Gastrocnemius medialis (tissue), 4 donors: ENCODE measurements at regions not wholly inside any gene's neighbourhood (a gene's known extent, or its start where the extent isn't known, plus 50 kb on each side); places are given as distances from the start of the nearest gene placed in this dataset.

Experiments
- ATAC-seq, 2 donors: fragments of 150-250 bp; one replicate each; pipeline ENCODE4 v1.9.1; 2016
- DNase-seq, 2 donors: peaks; one replicate each; pipeline ENCODE4 v3.0.0-alpha.2; 2019
- H3K27ac ChIP-seq, 4 donors: fragments of 200-600 bp; sonication (generic); 1 replicate in 1 of 4; 2 replicates in 3 of 4; pipeline ENCODE4 v1.5.1; 2016 to 2018; ENCODE audit warnings: mild to moderate bottlenecking in 2 of 4, moderate library complexity in 1 of 4
- H3K27me3 ChIP-seq, 3 donors: fragments of 200-600 bp; sonication (generic) in 2 of 3; 1 replicate in 1 of 3; 2 replicates in 2 of 3; pipeline versions ENCODE4 v1.5.1 to v1.6.0; 2016 to 2019; ENCODE audit warnings: mild to moderate bottlenecking in 1 of 3, moderate library complexity in 1 of 3
- H3K36me3 ChIP-seq, 2 donors: fragments of 200-600 bp; sonication (generic) in 1 of 2; one replicate each; pipeline ENCODE4 v1.5.1; 2017 to 2018
- H3K4me1 ChIP-seq, 2 donors: fragments of 200-600 bp; sonication (generic) in 1 of 2; one replicate each; pipeline ENCODE4 v1.5.1; 2016 to 2017; ENCODE audit warnings: mild to moderate bottlenecking in 2 of 2
- H3K4me3 ChIP-seq, 4 donors: fragments of 200-600 bp; sonication (generic) in 3 of 4; 1 replicate in 1 of 4; 2 replicates in 3 of 4; pipeline ENCODE4 v1.5.1; 2016 to 2019; ENCODE audit warnings: mild to moderate bottlenecking in 2 of 4
- H3K9me3 ChIP-seq, 3 donors: fragments of 200-600 bp; sonication (generic) in 2 of 3; 1 replicate in 1 of 3; 2 replicates in 2 of 3; pipeline ENCODE4 v1.5.1; 2016 to 2019
- POLR2A ChIP-seq, 2 donors: fragments of 450-650 bp; IDR thresholded peaks; one replicate each; pipeline ENCODE4 v1.6.1; 2017; ENCODE audit warnings: antibody characterized with exemption in 2 of 2, mild to moderate bottlenecking in 2 of 2, moderate library complexity in 2 of 2
- in situ Hi-C, 4 donors: fragments of 200-750 bp; cut with MboI; loops; one replicate each; pipeline versions ENCODE4 v1.15.0 to v1.8.0; 2017; ENCODE audit warnings: low sequenced_read_pairs in 4 of 4
- intact Hi-C: fragments of 100-400 bp; cut with DNase I; formaldehyde crosslinking; loops from one replicate; pipeline ENCODE4 v1.15.1; 2023; ENCODE audit warnings: low total_unique reads
- TF ChIP-seq, protein P1 (sequence below), 5 experiments: fragments of 450-650 bp in 3 of 5; fragments of 200-600 bp in 2 of 5; sonication (generic) in 2 of 5; IDR thresholded peaks in 4 of 5; conservative IDR thresholded peaks in 1 of 5; 1 replicate in 4 of 5; 2 replicates in 1 of 5; pipeline ENCODE4 v1.5.1; 2016 to 2019; ENCODE audit warnings: antibody characterized with exemption in 5 of 5, mild to moderate bottlenecking in 3 of 5, moderate library complexity in 3 of 5

DNA sequence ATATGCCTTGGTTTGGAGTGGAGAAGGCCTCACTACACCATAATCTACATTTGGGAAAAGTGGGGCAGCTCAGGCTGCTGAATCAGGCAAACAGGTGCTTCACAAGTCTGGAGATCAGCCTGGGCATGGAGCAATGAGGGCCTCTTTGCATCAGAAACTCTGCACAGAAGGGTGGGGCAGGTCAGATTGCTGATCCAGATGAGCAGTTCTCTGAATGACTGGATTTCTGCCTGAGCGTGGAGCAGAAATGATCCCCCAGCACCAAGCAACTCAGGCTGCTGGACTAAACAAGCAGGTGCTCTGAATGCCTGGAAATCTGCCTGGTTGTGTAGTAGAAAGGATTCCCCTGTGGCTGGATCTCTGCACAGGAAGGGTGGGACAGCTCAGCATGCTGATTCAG is 605.3 kb upstream of the ZNF804A start:
- no peak overlapping the region for H3K4me3 ChIP-seq
- in situ Hi-C loops, result no loop called here
- ATAC-seq, result no peak
- H3K27me3 ChIP-seq, result no peaks in the 10 kb centered on the region
- H3K36me3 ChIP-seq, result no peaks in the 10 kb centered on the region
- H3K4me1 ChIP-seq, result peaks cover 5% of the 10 kb centered on the region in 2 donors
- H3K9me3 ChIP-seq, result no peaks in the 10 kb centered on the region
- TF ChIP-seq, protein P1, sequence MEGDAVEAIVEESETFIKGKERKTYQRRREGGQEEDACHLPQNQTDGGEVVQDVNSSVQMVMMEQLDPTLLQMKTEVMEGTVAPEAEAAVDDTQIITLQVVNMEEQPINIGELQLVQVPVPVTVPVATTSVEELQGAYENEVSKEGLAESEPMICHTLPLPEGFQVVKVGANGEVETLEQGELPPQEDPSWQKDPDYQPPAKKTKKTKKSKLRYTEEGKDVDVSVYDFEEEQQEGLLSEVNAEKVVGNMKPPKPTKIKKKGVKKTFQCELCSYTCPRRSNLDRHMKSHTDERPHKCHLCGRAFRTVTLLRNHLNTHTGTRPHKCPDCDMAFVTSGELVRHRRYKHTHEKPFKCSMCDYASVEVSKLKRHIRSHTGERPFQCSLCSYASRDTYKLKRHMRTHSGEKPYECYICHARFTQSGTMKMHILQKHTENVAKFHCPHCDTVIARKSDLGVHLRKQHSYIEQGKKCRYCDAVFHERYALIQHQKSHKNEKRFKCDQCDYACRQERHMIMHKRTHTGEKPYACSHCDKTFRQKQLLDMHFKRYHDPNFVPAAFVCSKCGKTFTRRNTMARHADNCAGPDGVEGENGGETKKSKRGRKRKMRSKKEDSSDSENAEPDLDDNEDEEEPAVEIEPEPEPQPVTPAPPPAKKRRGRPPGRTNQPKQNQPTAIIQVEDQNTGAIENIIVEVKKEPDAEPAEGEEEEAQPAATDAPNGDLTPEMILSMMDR (IDR thresholded peaks at IDR 0.05 in 4 of 5, conservative IDR thresholded peaks at IDR 0.05 in 1 of 5), result no peak
- no peak for TF ChIP-seq POLR2A (IDR thresholded peaks at IDR 0.05)
- no peak for DNase-seq
- intact Hi-C loops, result no loop called here
- H3K27ac ChIP-seq, result no peak overlapping the region

DNA sequence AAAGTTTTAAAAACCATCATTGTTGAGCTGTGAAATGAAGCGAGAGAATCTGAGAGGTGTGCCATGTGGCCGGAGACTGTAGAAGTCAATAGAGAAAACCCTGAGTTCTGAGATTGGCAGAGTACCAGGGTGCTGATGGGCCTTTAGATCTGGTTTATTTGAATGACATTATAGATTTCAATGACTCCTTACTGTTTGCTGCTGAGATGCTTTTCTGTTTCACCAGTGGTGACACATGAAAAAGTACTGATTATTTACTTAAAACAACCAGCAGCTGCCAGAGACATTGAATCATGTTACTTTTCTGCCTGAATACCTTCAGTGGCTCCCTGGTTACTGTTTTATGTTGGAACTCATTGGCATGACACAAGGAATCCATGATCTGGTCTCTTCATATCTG is 602.7 kb upstream of the ZNF804A start:
- Histone ChIP-seq H3K27me3 (no peaks in the 10 kb centered on the region), H3K9me3 (no peaks in the 10 kb centered on the region), H3K27ac (no peak overlapping the region), H3K4me3 (no peak overlapping the region), H3K36me3 (no peaks in the 10 kb centered on the region), H3K4me1 (peaks cover 5% of the 10 kb centered on the region in 2 donors)
- no peak for DNase-seq
- intact Hi-C loops, result no loop called here
- no peak for TF ChIP-seq POLR2A (IDR thresholded peaks at IDR 0.05)
- TF ChIP-seq, protein P1 (IDR thresholded peaks at IDR 0.05 in 4 of 5, conservative IDR thresholded peaks at IDR 0.05 in 1 of 5), result no peak
- in situ Hi-C loops, result no loop called here
- ATAC-seq, result no peak

DNA sequence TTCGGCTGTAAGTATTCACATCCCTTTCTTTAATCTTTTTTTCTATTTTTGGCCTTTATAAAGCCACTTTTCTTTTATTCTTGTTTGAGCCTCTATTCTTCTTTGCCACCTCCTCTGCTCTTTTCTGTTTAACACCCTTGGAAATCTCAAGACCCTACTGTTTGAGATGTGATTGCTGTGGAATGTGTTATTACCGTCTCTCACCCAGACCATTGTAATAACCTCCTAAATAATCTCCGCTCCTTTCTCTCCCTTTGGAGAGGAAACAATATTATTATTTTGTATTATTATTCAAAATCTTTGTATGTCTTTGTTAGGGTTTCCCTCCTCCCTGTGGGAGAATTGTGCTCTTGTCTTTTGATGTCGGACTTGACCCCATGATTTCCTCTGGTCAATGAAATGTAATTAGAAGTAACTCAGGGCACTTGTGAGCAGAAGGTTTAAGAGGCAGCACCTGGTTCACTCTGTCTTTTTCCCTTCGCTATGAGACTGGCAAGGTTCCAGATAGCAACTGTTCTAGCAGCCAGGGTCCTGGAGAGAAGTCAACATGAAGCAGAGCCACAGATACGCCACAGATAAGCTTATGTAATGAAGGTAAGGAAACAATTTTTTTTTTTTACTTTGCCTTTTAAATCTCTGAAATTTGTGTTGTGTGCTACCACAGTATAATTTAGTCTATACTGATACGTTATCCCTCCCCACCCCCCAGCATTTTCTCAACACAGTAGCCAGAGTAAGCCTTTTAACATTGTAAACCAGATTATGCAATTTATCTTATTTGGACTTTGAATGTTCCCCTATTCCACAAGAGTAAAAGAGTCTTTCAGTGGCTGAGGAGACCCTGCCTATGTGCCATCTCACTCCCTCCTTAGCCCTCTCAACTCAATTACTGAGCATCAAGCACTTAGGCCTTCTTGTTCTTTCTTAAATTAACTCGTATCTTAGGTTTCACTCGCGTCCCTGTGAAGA is 601.2 kb upstream of the ZNF804A start:
- Histone ChIP-seq H3K9me3 (no peaks in the 10 kb centered on the region), H3K27ac (no peak overlapping the region), H3K27me3 (no peaks in the 10 kb centered on the region), H3K36me3 (no peaks in the 10 kb centered on the region), H3K4me3 (no peak overlapping the region), H3K4me1 (peaks cover 5% of the 10 kb centered on the region in 2 donors)
- DNase-seq, result no peak
- TF ChIP-seq, protein P1 (IDR thresholded peaks at IDR 0.05 in 4 of 5, conservative IDR thresholded peaks at IDR 0.05 in 1 of 5), result no peak
- no peak for TF ChIP-seq POLR2A (IDR thresholded peaks at IDR 0.05)
- in situ Hi-C loops (no loop called here), intact Hi-C loops (no loop called here)
- ATAC-seq, result peak in 1 of 2 donors; percentile 60

DNA sequence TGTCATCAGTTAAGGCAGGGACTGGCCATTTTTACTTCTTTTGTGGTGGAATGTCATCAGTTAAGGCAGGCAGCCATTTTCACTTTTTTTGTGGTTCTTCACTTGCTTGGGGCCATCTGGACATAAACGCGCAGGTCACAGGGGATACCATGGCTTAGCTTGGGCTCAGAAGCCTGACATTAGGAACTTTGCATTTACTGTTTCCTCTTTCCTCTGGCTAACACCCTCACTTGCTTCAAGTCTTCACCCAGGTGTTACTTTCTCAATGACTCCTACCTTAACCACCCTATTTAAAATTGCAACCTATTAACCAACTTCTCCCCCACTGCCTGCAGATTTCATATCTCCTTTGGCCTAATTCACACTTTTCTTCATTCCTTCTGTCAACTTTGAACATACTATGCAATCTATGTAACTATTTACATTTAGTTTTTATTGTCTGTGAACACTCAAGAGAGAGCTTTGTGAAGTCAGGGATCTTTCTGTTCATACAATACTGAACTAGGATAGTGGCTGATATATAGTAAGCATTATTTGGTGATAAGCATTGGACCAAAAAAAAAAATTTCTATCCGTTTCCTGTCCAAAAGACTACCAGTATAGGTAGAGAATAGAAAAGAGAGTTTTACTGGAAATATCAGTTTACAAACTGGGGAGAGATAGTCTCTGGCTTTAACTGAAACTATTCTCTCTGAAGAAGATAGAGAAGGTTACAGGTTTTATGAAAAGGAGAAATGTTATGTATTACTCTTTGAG is 600.1 kb upstream of the ZNF804A start:
- H3K27me3 ChIP-seq, result no peaks in the 10 kb centered on the region
- no peaks in the 10 kb centered on the region for H3K36me3 ChIP-seq
- no peaks in the 10 kb centered on the region for H3K9me3 ChIP-seq
- peaks cover 5% of the 10 kb centered on the region in 2 donors for H3K4me1 ChIP-seq
- DNase-seq (no peak), ATAC-seq (no peak)
- H3K4me3 ChIP-seq, result no peak overlapping the region
- in situ Hi-C loops, result no loop called here
- intact Hi-C loops, result no loop called here
- no peak overlapping the region for H3K27ac ChIP-seq
- TF ChIP-seq POLR2A (IDR thresholded peaks at IDR 0.05), result no peak
- TF ChIP-seq, protein P1 (IDR thresholded peaks at IDR 0.05 in 4 of 5, conservative IDR thresholded peaks at IDR 0.05 in 1 of 5), result no peak
